GM18868 (cell line): ENCODE measurements at regions not wholly inside any gene's neighbourhood (a gene's known extent, or its start where the extent isn't known, plus 50 kb on each side); places are given as distances from the start of the nearest gene placed in this dataset.
"Not testable (repeated sequence)": the region's sequence is repeated elsewhere in the genome, so short reads cannot be mapped to it uniquely, and the experiment has no call there.

Experiments
- ATAC-seq: cut with Tn5 transposase; IDR thresholded peaks from one replicate; pipeline ENCODE4 v1.9.1; 2021; ENCODE audit warnings: mild to moderate bottlenecking, moderate library complexity; ENCODE audit not compliant: unreplicated experiment

DNA sequence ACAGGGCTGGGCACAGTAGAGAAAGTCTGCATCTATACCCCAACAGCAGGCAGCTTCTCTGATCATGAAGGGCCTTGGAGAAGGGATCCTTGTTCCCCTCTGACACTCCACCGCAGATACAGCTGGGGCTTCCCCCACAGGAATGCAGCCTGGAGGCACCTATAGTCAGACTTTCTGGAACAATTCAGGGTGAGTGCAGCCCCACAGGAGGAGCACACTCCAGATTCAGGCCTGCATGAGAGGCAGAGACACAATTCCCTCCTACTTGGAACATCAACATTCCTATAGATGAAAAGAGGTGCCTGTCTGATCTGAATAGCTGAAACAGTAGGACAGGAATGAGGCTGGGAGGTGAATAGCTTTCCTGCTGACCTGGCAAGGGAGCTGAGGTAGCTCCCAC is 1298.0 kb upstream of the CNTN5 start:
- ATAC-seq, result no peak

DNA sequence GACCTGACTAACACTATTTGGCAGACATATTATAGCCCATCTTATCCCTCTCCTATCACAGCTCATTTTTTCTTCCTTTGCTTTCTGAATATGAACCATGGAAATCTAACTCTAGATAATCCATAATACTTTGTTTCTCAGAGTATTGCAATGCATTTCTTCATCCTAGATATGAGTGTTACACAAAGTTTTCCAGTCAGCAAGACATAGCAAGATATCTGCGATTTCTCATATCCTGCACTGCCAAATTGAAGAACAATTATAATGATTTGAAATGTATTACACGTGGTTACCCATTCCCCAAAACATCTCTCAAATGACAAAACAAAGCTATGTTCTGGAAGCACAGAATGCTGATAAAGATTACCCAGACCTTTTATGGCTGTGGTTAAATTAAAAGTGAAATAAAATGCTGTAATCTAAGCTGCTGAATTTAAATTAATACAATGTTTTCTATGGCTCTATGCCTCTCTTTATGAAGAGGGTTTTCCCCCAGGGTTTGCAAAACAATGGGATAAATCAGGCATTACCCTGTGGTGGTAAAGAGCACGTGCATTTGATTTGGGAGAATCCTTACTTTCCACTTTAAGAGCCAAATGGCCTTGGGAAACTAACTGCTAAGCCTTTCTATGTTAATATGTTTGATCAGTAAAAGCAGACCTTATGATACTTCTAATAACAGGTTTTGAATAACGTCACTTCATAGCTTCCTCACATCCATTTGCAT is 1291.0 kb upstream of the CNTN5 start:
- no peak for ATAC-seq

DNA sequence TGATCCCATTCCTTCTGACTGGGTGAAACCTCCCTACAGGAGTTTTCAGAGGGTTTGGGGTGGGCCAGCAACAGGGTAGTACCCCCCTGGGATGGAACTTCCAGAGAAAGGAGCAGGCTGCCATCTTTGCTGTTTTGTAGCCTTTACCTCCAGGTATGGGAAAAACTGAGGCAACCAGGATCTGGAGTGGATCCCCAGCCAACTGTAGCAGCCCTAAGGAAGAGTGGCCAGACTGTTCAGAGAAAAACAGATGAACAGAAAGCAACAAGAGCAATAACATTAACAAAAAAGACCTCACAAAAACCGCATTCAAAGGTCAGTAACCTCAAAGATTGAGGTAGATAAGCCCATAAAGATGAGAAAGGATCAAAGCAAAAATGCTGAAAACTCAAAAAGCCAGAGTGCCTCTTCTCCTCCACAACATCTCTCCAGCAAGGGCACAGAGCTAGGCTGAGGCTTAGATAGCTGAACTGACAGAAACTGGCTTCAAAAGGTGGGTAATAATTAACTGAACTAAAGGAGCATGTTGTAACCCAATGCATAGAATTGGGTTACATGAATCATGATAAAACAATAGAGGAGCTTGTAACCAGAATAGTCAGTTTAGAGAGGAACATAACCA is 1288.6 kb upstream of the CNTN5 start:
- ATAC-seq, result no peak

DNA sequence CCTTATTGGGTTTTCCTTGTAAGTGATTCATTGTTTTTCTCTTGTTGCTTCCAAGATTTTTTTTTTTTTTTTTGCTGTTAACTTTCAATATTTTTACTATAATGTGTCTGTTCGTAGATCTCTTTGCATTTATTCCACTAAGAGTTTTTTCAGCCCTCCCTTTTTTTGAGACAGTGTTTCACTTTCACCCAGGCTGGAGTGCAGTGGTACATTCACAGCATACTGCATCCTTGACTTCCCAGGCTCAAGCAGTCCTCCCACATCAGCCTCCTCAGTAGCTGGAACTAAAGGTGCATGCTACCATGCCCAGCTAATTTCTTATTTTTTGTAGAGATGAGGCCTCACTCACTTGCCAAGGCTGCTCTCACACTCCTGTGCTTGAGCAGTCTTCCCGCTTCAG is 1282.0 kb upstream of the CNTN5 start:
- ATAC-seq, result no peak

DNA sequence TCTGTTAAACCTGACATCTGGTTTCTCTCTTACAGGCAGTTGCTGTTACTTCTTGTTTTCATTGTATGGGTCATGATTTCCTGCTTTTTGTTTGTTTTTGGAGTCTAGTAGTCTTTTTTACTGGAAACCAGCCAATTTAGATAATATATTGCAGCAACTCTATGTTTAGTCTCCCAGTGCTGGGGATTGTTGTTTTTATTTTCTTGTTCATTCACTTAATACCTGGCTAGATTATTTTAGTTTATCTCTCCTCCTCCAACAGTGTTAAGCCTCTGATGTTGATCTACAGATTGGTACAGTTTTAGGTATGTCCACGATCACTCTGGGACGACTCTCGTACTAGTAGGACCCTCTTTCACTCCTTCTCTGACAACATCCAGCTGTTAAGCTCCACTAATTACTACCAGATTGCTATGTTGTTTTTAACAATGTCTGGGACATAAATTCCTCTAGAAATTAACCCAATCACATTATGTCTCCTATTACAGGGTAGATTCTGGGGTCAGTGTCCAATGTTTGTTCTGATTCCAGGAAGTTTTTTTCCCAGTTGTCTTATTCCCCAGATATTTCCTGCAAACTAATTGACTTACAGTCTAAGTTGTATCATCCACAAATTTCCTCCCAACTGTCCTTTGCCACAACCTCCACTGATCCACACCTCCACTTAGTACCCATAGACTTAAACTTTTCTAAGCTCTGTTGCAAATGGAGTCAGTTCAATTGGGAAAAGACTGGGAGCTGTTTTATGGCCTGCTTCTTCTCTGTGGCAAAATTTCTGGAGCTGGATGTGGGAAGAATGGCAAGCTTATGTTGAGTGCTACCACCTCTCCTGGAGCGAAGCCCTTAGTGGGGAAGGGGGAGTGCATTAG is 1280.6 kb upstream of the CNTN5 start:
- ATAC-seq, result no peak

DNA sequence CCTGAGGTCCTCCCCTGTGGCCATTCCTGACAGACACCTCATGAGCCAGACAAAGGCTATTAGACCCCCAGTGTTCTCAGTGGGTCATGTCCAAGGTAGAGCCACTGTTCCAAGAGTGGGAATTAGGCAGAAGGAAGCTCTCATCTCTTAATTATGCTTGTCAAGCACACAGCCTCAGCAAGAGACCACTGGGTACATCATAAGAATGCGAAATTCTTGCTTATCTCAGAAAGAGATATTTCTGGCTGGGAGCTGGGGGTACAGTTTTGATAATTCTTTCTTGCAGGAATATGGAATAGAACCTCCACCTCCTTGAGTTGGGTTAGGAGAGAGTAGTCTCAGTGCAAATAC is 1280.0 kb upstream of the CNTN5 start:
- no peak for ATAC-seq

DNA sequence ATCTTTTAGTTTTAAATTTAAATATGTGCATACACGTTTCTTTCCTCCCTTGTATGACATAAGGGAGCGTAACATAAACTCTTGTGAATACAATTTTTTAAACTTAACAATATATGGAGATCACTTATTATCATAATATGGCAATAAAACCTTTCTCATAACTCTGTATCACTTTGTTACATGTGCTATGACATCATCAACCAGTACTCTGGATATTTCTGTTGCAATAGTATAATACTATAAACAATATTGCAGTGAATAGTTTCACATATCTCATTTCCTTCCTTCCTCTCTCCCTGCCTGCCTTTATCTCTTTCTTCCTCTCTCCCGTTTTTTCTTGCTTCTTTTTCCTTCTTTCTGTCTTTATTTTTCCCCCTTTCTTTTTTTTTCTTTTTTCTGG is 1278.0 kb upstream of the CNTN5 start:
- ATAC-seq, result no peak

DNA sequence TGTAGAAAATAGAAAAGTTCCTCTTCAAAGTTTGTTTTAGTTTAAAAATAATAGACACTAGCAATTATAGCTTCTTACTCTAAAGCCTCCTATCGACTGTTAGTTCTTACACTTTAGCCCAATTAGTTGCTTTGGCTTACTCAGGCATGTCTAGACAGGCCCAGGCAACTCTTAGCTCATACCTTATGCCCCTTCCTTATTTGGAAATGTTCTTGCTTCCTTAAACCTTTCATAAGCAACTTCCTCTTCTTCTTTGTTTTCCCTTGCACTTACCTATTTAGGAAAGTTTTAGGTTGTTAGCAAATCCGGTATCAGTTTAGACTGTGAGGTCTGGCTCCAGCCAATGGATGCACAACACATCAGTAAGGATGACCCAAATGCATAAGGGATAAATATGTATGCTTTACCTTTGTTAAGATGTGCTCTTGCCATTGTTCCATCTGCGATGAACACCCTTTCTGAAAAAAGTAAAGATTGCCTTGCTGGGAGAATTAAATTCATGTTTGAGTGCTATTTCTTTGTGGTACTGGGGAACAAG is 1277.5 kb upstream of the CNTN5 start:
- ATAC-seq, result no peak

DNA sequence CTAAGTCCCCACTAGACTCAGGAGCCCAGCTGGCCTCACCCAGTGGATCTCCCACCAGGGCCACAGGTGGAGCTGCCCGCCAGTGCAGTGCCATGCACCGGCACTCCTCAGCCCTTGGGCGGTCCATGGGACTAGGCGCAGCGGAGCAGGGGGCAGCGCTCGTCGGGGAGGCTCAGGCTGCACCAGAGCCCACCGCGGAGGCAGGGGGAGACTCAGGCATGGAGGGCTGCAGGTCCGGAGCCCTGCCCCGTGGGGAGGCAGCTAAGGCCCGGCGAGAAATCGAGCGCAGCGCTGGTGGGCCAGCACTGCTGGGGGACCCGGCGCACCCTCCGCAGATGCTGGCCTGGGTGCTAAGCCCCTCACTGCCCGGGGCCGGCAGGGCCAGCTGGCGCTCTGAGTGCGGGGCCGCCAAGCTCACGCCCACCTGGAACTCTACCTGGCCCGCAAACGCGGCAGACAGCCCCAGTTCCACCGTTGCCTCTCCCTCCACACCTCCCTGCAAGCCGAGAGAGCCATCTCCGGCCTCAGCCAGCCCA is 1275.2 kb upstream of the CNTN5 start:
- ATAC-seq, result no peak

DNA sequence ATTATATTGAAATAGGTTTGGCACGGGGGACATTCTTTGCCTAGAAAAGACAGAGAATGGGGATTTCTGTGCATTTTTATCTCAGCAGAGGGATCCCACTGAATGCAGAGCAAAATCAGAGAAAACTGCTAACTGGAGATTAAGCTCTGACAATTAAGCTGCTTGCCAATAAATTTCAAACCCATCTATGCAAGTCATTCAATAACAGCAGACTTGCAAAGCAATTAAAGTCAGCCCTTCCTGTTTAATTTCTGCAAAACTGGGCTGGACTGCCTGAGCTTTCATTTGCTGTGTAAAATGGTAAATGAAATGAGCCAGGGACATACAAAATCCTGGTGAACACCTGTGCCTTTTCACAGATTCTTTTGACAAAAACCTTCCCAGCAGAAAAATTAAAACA is 1273.9 kb upstream of the CNTN5 start:
- ATAC-seq, result no peak

DNA sequence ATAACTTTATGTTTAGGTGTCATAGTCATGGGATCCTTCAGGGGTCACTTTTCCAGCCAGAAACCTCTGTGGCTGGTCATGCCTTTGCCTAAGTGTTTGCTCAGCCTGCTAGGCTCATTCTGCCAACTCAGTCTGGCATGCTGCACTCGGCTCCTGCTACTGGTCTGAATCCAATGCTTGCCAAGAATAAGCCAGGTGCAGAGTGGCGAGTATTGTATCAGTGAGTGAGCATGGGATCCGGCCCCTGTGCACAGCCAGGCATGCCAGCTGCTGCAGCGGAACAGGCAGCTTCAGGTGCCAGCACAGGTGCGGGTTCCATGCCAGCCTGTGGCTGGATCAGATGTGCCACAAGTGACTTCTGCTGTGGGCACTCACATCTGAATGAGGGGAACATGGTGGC is 1269.3 kb upstream of the CNTN5 start:
- no peak for ATAC-seq

DNA sequence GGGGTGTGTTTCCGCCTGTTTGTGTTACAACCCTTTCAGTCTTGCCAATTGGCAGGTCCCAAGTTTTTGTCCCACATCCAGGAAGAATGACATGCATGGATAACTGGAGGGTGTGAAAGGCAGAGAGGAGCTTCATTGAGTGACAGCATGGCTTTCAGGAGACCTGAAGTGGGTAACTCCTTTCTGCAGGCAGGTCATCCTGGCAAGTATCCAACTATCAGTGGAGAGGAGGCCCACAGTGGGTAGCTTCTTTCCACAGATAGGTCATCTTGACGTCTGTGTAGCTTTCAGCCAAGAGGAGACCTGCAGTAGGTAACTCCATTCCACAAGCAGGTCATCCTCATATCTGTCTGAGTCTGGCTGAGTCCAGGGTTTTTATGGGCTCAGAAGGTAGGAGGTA is 1268.8 kb upstream of the CNTN5 start:
- no peak for ATAC-seq

DNA sequence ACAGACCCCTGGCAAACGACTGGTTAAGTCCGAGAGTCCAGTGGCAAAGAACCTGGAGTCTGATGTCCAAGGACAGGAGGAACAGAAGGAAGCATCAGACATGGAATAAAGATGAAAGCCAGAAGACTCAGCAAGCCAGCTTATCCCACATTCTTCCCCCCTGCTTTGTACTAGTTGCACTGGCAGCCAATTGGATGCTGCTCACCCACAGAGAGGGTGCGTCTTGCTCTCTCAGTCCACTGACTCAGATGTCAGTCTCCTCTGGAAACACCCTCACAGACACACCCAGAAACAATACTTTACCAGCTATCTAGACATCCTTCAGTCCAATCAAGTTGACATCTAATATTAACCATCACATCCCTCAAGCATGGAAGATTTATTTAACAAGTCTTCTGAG is 1265.8 kb upstream of the CNTN5 start:
- ATAC-seq, result no peak

DNA sequence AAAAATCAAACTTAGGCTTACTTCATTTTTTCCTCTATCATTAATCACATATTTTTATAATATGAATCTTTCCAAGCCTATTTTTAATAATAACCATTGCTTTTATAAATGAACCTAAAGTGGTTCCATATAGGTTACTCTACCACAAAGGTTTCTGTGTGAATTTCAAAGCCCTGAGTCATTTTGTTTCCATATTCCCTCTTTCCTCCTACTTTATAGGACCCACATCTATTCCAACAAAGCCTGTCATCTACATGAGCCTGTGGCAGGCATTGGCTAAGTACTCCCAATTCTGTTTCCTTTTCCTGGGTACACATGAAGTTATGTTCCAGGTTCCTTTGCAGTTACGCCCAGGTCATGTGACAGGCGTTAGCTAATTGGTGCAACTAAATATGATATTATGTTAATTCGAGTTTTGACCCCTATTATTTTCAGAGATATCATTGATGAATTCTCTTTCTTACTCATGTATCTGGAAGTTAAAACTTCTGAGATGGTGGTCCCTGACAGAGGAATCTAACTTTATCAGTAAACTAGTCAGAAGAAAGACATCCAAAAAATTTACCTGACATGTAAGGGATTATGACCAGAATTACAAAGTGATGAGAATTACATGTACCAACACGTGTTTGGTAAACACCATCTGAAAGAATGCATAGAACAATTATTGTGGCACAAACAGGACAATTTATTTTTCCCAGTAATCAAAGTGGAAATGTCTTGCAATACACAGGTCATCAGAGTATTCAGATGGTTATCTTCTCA is 1264.0 kb upstream of the CNTN5 start:
- ATAC-seq, result no peak

DNA sequence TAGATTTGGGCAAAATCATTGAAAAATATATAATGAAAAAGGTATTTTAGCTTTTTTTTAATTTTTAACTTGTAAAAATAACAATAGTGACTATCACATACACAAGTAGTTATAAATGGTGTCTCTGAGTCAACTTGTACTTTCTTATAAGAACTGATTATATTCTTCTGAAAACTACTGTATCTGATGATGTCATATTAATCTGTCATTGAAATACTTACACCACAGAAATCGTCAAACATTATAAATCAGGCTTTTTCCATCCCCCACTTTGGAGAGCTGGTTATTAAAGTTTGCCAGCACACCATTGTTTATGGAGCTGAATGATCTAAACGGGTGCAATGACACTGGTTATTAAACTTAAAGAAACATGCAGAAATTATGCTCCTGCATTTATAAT is 1259.6 kb upstream of the CNTN5 start:
- ATAC-seq, result no peak

DNA sequence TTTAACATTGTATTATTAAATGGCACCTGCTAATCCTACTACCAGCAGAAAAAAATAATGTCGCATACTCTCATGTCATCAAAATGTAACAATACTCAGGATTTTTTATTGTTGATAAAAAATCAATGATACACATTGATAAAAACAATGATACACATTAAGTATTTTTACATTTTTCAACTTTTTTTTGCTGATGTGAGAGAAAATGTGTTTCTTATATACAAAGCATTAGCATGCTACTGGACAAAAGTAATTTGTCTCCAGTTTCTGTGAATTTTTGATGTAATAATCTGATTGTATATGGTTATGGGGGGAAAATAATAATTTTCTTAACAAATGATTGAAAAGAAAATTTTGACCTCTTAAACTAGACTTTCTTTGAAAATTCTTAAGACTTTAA is 1256.6 kb upstream of the CNTN5 start:
- no peak for ATAC-seq

DNA sequence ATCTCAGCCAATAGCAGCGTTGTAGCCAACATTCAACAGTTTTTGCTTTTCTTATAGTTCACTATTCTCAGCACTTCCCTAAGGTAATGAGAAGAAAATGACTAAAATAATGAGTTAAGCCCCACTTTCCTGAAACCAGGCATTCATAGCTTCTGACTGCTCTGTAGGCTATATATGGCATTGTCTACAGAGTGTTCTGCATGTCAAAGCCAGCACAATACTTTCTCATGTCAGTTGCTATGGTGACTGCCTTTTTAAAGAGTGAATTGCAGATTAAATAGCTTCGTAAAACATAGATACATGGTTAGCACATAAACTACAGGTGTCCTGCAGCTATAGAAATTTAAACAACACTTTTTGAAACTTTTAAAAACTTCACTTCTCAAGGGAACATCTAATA is 1256.1 kb upstream of the CNTN5 start:
- ATAC-seq, result no peak

DNA sequence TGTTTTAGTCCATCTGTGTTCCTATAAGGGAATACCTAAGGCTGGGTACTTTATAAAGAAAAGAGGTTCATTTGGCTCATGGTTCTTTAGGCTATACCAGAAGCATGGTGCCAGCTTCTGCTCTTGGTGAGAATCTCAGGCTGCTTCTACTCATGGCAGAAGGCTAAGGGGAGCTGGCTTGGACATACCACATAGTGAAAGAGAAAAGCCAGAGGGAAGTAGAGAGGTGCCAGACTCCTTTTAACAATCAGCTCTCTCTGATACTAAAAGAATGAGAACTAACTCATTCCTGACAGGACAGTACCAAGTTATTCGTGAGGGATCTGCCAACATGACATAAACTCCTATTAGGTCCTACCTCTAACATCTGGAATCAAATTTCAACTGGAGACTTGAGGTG is 1250.2 kb upstream of the CNTN5 start:
- no peak for ATAC-seq

DNA sequence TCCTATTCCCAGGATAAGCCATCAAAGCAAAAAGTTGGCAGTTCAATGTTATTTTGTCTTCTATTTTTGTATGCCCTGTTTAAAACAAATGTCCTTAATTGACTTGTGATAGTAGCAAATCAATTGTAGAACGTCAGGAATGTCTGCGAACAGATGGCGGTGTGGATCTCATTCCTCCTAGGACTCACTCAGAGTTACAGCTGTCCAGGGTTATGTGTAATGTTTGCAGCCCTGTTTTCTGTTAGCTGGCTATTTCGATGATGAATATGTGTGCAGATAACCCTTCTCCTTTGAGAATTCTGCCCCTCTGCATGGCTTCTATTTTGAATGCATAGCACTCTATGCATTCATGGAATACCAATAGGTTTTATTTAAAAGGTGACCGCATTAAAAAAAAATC is 1248.0 kb upstream of the CNTN5 start:
- ATAC-seq, result no peak

DNA sequence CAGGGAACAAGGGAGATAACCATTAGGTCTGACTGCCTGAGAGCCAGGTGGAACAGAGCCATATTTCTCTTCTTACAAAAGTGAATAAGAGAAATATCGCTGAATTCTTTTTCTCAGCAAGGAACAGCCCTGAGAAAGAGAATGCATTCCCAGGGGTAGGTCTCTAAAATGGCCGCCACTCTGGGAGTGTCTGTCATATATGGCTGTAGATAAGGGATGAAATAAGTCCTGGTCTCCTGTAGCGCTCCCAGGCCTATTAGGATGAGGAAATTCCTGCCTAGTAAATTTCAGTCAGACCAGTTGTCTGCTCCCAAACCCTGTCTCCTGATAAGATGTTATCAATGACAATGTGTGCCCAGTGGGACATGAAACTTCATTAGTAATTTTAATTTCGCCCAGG is 1236.4 kb upstream of the CNTN5 start:
- not testable (repeated sequence) for ATAC-seq

DNA sequence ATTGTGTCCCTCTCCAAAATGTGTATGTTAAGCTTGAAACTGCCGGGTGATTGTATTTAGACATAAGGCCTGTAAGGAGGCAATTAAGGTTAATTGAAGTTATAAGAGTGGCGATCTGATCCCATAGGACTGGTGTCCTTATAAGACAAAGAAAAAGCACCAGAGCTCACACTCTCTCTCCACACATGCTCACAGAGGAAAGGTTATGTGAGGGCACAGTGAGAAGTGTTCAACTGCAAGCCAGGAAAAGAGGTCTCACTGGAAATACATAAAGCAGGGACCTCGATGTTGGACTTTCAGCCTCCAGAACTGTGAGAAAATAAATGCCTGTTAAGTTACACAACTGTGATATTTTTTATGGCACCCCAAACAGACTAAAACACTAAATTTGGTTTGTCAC is 1233.8 kb upstream of the CNTN5 start:
- ATAC-seq, result no peak
